Bronchial epithelial cell (primary cell): ENCODE measurements at regions not wholly inside any gene's neighbourhood (a gene's known extent, or its start where the extent isn't known, plus 50 kb on each side); places are given as distances from the start of the nearest gene placed in this dataset.

Experiments used
- DNase-seq: peaks from one replicate; pipeline ENCODE4 v3.0.0-alpha.2; 2010; ENCODE audit warnings: low read depth
- FAIRE-seq: peaks from 2 replicates; lab custom pipeline; 2011; peaks lifted over from hg19 to GRCh38; lab: Jason Lieb, UNC
- H3K27me3 ChIP-seq: 2 replicates; pipeline ENCODE4 v1.5.1; 2011; ENCODE audit warnings: low read length; ENCODE audit not compliant: control insufficient read depth, insufficient read depth
- H3K36me3 ChIP-seq: 2 replicates; pipeline ENCODE4 v1.5.1; 2011; ENCODE audit warnings: low read length; ENCODE audit not compliant: control insufficient read depth, insufficient read depth
- H3K4me3 ChIP-seq: 2 replicates; pipeline ENCODE4 v1.5.1; 2011; ENCODE audit warnings: mild to moderate bottlenecking, low read depth, low read length, control low read depth
- CTCF ChIP-seq: IDR thresholded peaks from 2 replicates; pipeline ENCODE4 v1.5.1; 2011; ENCODE audit warnings: mild to moderate bottlenecking, moderate library complexity, low read length, control low read depth, inconsistent platforms; ENCODE audit not compliant: insufficient read depth, severe bottlenecking

- no peak for FAIRE-seq
- H3K4me3 ChIP-seq, result no peak overlapping the region
- no peak for DNase-seq
- H3K27me3 ChIP-seq, result peaks cover 6% of the 10 kb centered on the region
- TF ChIP-seq CTCF, result no peak
- no peaks in the 10 kb centered on the region for H3K36me3 ChIP-seq
Observed at GRCh38 chr2:120605231-120605935, 130.3 kb upstream of the GLI2 start.

DNA sequence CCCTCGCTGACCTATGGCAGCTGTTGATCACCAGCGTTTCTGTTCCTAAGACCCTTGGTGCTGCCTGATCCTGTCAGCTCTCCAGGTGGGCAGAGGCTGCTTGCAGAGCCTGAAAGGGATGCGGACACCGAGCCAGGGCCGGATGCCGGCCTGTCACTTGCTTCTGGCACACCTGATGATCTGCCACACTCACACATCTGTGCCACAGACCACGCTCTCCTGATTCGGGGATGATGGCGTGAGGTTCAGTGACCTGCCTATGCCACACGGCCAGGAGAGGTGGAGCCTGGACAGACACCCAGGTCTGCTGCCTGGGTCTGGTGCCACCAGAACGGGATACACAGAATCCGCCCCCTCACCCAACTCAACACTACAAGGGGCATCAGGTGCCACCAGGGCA, 129.4 kb upstream of the GLI2 start:
- H3K4me3 ChIP-seq, result no peak overlapping the region
- DNase-seq, result no peak
- FAIRE-seq, result no peak
- peaks cover 6% of the 10 kb centered on the region for H3K27me3 ChIP-seq
- no peaks in the 10 kb centered on the region for H3K36me3 ChIP-seq
- TF ChIP-seq CTCF, result no peak

- peaks cover 6% of the 10 kb centered on the region for H3K27me3 ChIP-seq
- no peak overlapping the region for H3K4me3 ChIP-seq
- TF ChIP-seq CTCF, result no peak
- DNase-seq (no peak), FAIRE-seq (no peak)
- H3K36me3 ChIP-seq, result no peaks in the 10 kb centered on the region
Observed at GRCh38 chr2:120606931-120607330, 128.7 kb upstream of the GLI2 start.

GRCh38 chr2:120607506-120607905, 128.2 kb upstream of the GLI2 start:
- Histone ChIP-seq H3K4me3 (no peak overlapping the region), H3K27me3 (peaks cover 6% of the 10 kb centered on the region), H3K36me3 (no peaks in the 10 kb centered on the region)
- FAIRE-seq (no peak), DNase-seq (no peak)
- no peak for TF ChIP-seq CTCF

DNA sequence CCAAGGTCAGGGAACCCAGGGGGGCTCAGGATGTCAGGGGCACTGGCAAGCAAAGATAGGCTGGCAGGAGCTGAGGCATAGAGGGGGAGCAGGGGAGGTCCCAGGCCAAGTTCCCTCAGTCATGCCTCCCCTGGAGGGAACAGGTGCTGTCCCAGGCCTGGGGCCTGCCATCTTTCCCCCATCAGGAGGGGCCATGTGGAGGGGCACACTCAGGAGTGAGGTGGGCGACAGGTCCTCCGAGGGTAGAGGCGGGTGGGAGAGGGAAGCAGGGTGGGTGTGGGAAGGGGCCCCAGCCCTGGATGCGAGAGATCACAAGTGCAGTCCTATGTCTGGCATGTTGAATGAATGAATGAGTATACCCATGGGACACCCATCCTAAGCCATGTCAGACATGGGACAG, 127.7 kb upstream of the GLI2 start:
- Histone ChIP-seq H3K27me3 (peaks cover 6% of the 10 kb centered on the region), H3K36me3 (no peaks in the 10 kb centered on the region), H3K4me3 (no peak overlapping the region)
- FAIRE-seq (no peak), DNase-seq (no peak)
- TF ChIP-seq CTCF, result no peak

DNA sequence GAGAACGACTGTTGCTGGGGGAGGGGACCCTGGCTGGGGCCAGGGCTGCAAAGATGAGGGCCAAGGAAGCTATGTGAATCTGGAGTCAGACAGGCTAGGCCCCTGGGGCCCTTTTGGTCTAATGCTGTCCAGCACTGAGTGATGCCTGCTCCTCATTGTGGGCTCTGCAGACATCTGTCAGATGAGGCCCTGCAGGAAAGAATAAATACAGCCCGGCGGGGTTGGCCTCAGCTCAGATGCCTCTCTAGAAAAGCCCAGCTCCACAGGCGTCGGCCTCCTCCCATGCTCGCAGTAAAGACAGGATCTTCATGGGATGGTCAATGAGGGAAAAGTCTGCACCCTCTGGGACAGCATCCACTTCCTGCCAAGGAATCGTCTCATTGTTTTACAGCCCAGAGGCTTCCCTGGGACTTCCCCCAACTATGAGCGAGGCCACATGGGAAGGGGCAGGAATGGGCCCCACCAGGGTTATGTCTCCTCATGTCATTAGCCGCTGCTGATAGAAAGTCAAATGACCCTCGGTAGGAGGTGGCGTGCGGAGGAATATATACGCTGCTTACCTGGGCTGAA, 125.8 kb upstream of the GLI2 start:
- DNase-seq (no peak), FAIRE-seq (no peak)
- Histone ChIP-seq H3K27me3 (peaks cover 6% of the 10 kb centered on the region), H3K36me3 (no peaks in the 10 kb centered on the region), H3K4me3 (no peak overlapping the region)
- TF ChIP-seq CTCF, result no peak
